OCI-LY3 (cell line): ENCODE measurements at regions not wholly inside any gene's neighbourhood (a gene's known extent, or its start where the extent isn't known, plus 50 kb on each side); places are given as distances from the start of the nearest gene placed in this dataset.

Experiments used
- EZH2phosphoT487 ChIP-seq: fragments of 200-600 bp; shearing (Covaris generic); IDR thresholded peaks from 2 replicates; pipeline ENCODE4 v1.6.1; 2018; ENCODE audit warnings: antibody characterized with exemption, mixed run types, low read depth
- TF ChIP-seq, protein P1 (sequence below): fragments of 200-600, 300-600 bp; sonication (generic); IDR thresholded peaks from 2 replicates; pipeline ENCODE4 v1.5.1; 2014; ENCODE audit warnings: antibody characterized with exemption, low read length, low read depth

DNA sequence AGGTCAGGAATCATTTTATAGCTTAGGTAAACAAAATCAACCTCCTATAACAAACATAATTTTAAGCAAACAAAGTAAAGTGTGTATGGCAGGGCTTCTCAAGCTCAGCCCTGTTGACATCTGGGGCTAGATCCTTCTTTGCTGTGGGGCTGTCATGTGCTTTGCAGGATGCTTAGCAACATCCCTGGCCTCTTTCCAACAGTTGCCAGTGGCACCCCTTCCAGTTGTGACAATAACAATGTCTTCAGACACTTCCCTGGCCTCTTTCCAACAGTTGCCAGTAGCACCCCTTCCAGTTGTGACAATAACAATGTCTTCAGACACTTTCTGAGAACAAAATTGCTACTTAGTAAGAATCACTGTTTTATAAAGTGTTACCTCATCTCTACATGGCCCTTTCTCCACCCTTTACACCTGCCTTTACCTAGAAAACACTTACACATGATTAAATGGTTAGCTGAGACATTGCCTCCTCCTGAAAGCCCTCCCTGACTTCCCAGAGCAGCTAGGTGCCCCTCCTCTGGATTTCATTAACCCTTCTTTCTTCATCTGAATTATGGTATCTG lies 194.0 kb upstream of the LMCD1 start:
- TF ChIP-seq, protein P1, sequence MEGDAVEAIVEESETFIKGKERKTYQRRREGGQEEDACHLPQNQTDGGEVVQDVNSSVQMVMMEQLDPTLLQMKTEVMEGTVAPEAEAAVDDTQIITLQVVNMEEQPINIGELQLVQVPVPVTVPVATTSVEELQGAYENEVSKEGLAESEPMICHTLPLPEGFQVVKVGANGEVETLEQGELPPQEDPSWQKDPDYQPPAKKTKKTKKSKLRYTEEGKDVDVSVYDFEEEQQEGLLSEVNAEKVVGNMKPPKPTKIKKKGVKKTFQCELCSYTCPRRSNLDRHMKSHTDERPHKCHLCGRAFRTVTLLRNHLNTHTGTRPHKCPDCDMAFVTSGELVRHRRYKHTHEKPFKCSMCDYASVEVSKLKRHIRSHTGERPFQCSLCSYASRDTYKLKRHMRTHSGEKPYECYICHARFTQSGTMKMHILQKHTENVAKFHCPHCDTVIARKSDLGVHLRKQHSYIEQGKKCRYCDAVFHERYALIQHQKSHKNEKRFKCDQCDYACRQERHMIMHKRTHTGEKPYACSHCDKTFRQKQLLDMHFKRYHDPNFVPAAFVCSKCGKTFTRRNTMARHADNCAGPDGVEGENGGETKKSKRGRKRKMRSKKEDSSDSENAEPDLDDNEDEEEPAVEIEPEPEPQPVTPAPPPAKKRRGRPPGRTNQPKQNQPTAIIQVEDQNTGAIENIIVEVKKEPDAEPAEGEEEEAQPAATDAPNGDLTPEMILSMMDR = no peak
- TF ChIP-seq EZH2phosphoT487 = no peak
